Activated CD4-positive, alpha-beta T cell treated with anti-CD3 and anti-CD28 coated beads, Interleukin-2, Interleukin-4, amounts not matched to agents 100 ng/mL and 50 ng/mL, durations not matched to agents 16 hours and 8 hours (primary cell): ENCODE measurements at regions not wholly inside any gene's neighbourhood (a gene's known extent, or its start where the extent isn't known, plus 50 kb on each side); places are given as distances from the start of the nearest gene placed in this dataset.

ENCODE experiments used
- DNase-seq: peaks from one replicate; pipeline ENCODE4 v3.0.0-alpha.2; 2020; ENCODE audit warnings: low spot score

GRCh38 chr2:150417278-150417677 lies 70.2 kb downstream of the RND3 start:
- DNase-seq = no peak

GRCh38 chr2:150415022-150415421 lies 72.4 kb downstream of the RND3 start:
- no peak for DNase-seq

- no peak for DNase-seq
These were observed 73.6 kb downstream of the RND3 start for GRCh38 chr2:150413910-150414309.

- no peak for DNase-seq
These were observed 74.1 kb downstream of the RND3 start for GRCh38 chr2:150413366-150413765.

GRCh38 chr2:150410809-150411208 lies 76.7 kb downstream of the RND3 start:
- no peak for DNase-seq

GRCh38 chr2:150409196-150409595 lies 78.3 kb downstream of the RND3 start:
- DNase-seq = no peak

- DNase-seq = no peak
These were observed 83.3 kb downstream of the RND3 start for GRCh38 chr2:150404147-150404546.

GRCh38 chr2:150403457-150403856 lies 84.0 kb downstream of the RND3 start:
- peak; percentile 2 for DNase-seq

GRCh38 chr2:150402953-150403352 lies 84.5 kb downstream of the RND3 start:
- DNase-seq = no peak

- DNase-seq = no peak
These were observed 86.6 kb downstream of the RND3 start for GRCh38 chr2:150400849-150401248.

GRCh38 chr2:150392614-150393013 lies 94.9 kb downstream of the RND3 start:
- DNase-seq = no peak

- DNase-seq = no peak
These were observed 95.7 kb downstream of the RND3 start for GRCh38 chr2:150391779-150392178.

GRCh38 chr2:150389447-150389846 lies 98.0 kb downstream of the RND3 start:
- no peak for DNase-seq

GRCh38 chr2:150388289-150388625 lies 99.2 kb downstream of the RND3 start:
- no peak for DNase-seq

- no peak for DNase-seq
These were observed 99.7 kb downstream of the RND3 start for GRCh38 chr2:150387586-150388288.

- DNase-seq = no peak
These were observed 102.3 kb downstream of the RND3 start for GRCh38 chr2:150385211-150385610.

GRCh38 chr2:150383587-150383986 lies 103.9 kb downstream of the RND3 start:
- DNase-seq = no peak

- no peak for DNase-seq
These were observed 108.3 kb downstream of the RND3 start for GRCh38 chr2:150379166-150379565.

- DNase-seq = no peak
These were observed 108.8 kb downstream of the RND3 start for GRCh38 chr2:150378686-150379085.

GRCh38 chr2:150376553-150377335 lies 110.7 kb downstream of the RND3 start:
- DNase-seq = no peak

- no peak for DNase-seq
These were observed 112.1 kb downstream of the RND3 start for GRCh38 chr2:150375333-150375732.

- no peak for DNase-seq
These were observed 113.0 kb downstream of the RND3 start for GRCh38 chr2:150374492-150374891.

- DNase-seq = no peak
These were observed 114.1 kb downstream of the RND3 start for GRCh38 chr2:150373374-150373773.
